Uterus (tissue), 2 donors: ENCODE measurements at regions not wholly inside any gene's neighbourhood (a gene's known extent, or its start where the extent isn't known, plus 50 kb on each side); places are given as distances from the start of the nearest gene placed in this dataset.

Source experiments
- POLR2A ChIP-seq, 2 donors: fragments of 450-650 bp; IDR thresholded peaks; one replicate each; pipeline ENCODE4 v1.6.1; 2016; ENCODE audit warnings: antibody characterized with exemption in 2 of 2, mild to moderate bottlenecking in 1 of 2, moderate library complexity in 1 of 2
- TF ChIP-seq, protein P1 (sequence below), 4 experiments: fragments of 200-600 bp in 2 of 4; fragments of 450-650 bp in 2 of 4; sonication (generic) in 2 of 4; IDR thresholded peaks; one replicate each; pipeline ENCODE4 v1.5.1; 2016 to 2019; ENCODE audit warnings: antibody characterized with exemption in 4 of 4, mild to moderate bottlenecking in 2 of 4, moderate library complexity in 1 of 4

DNA sequence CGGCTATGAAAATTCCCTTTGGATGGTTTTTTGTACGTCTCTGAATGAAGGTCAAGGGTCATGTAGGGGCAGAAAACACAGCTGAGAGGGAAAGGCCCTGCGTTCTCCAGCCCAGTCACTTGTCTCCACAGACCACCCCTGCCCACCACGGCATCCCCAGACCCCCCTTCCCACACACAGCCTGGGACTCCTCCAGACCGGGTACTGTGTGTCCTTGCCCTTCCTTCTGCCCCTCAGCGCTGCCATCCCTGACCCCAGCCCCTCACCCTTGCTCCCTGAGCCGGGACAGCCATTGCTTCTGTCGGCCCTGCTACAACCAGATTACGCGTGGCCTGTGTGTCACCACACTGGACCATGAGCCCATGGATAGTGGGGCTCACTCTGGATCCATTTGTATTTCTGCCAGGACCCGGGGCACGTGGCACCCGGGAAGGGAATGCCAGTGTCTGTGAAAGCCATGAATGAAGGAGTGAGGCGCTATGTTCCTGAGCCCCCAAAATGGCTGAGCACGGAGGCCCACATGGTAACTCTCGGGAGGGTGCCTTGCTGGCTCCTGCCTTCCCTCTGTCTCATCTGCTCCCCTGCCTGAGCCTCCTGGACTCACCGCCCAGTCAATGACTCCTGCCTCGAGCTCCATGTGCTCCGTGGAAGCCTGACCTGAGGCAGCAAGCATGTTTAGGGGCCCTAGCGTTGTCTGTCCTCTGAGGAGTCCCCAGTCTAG is 139.1 kb upstream of the FOXF1 start:
- TF ChIP-seq, protein P1, sequence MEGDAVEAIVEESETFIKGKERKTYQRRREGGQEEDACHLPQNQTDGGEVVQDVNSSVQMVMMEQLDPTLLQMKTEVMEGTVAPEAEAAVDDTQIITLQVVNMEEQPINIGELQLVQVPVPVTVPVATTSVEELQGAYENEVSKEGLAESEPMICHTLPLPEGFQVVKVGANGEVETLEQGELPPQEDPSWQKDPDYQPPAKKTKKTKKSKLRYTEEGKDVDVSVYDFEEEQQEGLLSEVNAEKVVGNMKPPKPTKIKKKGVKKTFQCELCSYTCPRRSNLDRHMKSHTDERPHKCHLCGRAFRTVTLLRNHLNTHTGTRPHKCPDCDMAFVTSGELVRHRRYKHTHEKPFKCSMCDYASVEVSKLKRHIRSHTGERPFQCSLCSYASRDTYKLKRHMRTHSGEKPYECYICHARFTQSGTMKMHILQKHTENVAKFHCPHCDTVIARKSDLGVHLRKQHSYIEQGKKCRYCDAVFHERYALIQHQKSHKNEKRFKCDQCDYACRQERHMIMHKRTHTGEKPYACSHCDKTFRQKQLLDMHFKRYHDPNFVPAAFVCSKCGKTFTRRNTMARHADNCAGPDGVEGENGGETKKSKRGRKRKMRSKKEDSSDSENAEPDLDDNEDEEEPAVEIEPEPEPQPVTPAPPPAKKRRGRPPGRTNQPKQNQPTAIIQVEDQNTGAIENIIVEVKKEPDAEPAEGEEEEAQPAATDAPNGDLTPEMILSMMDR (IDR thresholded peaks at IDR 0.05), result no peak
- TF ChIP-seq POLR2A (IDR thresholded peaks at IDR 0.05), result no peak
